ENCODE measurements at regions not wholly inside any gene's neighbourhood (a gene's known extent, or its start where the extent isn't known, plus 50 kb on each side); places are given as distances from the start of the nearest gene placed in this dataset.

DNA sequence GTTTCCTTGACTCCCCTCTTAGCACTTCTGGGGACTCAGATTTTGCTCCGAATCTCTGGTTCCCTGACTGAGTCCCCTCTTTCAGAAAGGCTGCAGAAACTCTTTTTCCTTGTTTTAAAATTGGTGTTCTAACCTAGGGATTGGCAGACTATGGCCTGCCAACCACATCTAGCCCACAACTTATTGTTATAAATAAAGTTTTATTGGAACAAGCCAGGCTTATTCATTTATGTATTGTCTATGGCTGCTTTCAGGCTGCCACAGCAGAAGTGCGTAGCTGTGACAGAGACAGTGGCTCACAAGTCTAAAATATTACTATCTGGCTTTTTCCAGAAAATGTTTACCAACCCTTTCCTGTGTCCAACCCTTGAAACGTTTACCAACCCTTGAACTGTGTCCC is 81.7 kb downstream of the IER5 start:
- H3K9me3 ChIP-seq (ENCODE audit: control insufficient read depth in 2 of 2, low read length in 2 of 2), result no peaks in the 10 kb centered on the region
- no peak overlapping the region for H3K4me3 ChIP-seq (ENCODE audit: low read length in 2 of 2)
- H3K27ac ChIP-seq (ENCODE audit: low read depth in 2 of 2, low read length in 2 of 2), result no peak overlapping the region
- H3K36me3 ChIP-seq (ENCODE audit: control insufficient read depth in 2 of 2, insufficient read depth in 2 of 2, low read length in 2 of 2), result no peaks in the 10 kb centered on the region
- H3K27me3 ChIP-seq (ENCODE audit: control insufficient read depth in 2 of 2, insufficient read depth in 2 of 2, low read length in 2 of 2), result no peaks in the 10 kb centered on the region
- no peak overlapping the region for H3K9ac ChIP-seq (ENCODE audit: low read depth in 1 of 2, low read length in 2 of 2)
- H3K4me1 ChIP-seq (ENCODE audit: control insufficient read depth in 2 of 2, insufficient read depth in 2 of 2, low read length in 2 of 2), result peaks cover 4% of the 10 kb centered on the region in 2 donors

DNA sequence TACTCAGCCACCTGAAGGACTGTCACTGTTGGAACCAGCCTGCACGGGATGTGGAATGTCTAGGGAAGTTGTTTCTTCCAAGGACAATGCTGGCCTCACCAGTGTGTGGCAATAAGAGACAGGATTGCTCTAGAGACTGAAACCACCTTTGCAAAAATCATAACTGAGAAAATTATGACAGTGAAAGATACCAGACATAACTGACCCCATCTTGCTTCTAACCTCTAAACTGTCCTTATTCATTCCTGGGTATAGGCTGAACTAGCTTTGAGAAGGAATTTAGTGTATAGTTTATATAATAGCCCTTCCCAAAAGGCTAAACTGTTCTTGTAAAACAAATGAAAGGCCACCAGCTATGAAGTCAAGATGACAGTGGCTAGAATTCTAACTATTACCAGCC is 83.6 kb downstream of the IER5 start:
- H3K36me3 ChIP-seq (ENCODE audit: control insufficient read depth in 2 of 2, insufficient read depth in 2 of 2, low read length in 2 of 2), result no peaks in the 10 kb centered on the region
- no peak overlapping the region for H3K4me3 ChIP-seq (ENCODE audit: low read length in 2 of 2)
- no peaks in the 10 kb centered on the region for H3K4me1 ChIP-seq (ENCODE audit: control insufficient read depth in 2 of 2, insufficient read depth in 2 of 2, low read length in 2 of 2)
- no peaks in the 10 kb centered on the region for H3K27me3 ChIP-seq (ENCODE audit: control insufficient read depth in 2 of 2, insufficient read depth in 2 of 2, low read length in 2 of 2)
- no peak overlapping the region for H3K27ac ChIP-seq (ENCODE audit: low read depth in 2 of 2, low read length in 2 of 2)
- H3K9me3 ChIP-seq (ENCODE audit: control insufficient read depth in 2 of 2, low read length in 2 of 2), result no peaks in the 10 kb centered on the region
- no peak overlapping the region for H3K9ac ChIP-seq (ENCODE audit: low read depth in 1 of 2, low read length in 2 of 2)

DNA sequence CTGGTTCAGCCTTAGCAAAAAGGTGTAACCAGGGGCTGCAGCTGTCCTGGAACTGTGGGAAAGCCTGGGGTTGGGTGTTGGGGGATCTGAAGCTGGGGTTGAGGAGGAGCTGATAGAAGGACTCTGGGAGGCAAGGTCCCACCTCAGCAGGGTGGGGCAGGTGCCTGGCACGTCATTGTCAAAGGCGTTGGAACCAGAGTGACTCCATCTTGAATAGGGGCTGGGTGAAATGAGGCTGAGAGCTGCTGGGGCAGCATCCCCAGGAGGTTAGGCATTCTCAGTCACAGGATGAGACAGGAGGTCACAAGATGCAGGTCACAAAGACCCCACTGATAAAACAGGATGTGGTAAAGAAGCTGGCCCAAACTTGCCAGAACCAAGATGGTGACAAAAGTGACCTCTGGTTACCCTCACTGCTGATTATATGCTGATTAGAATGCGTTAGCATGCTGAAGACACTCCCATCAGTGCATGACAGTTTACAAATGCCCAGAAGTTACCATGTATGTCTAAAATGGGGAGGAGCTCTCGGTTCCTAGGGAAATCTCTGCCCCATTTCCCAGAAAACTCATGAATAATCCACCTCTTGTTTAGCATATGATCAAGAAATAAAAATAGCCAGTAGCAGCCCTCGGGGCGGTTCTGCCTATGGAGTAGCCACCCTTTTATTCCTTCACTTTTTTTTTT is 85.4 kb downstream of the IER5 start:
- no peak overlapping the region for H3K27ac ChIP-seq (ENCODE audit: low read depth in 2 of 2, low read length in 2 of 2)
- no peaks in the 10 kb centered on the region for H3K9me3 ChIP-seq (ENCODE audit: control insufficient read depth in 2 of 2, low read length in 2 of 2)
- H3K36me3 ChIP-seq (ENCODE audit: control insufficient read depth in 2 of 2, insufficient read depth in 2 of 2, low read length in 2 of 2), result no peaks in the 10 kb centered on the region
- no peak overlapping the region for H3K9ac ChIP-seq (ENCODE audit: low read depth in 1 of 2, low read length in 2 of 2)
- no peak overlapping the region for H3K4me3 ChIP-seq (ENCODE audit: low read length in 2 of 2)
- H3K27me3 ChIP-seq (ENCODE audit: control insufficient read depth in 2 of 2, insufficient read depth in 2 of 2, low read length in 2 of 2), result no peaks in the 10 kb centered on the region
- no peaks in the 10 kb centered on the region for H3K4me1 ChIP-seq (ENCODE audit: control insufficient read depth in 2 of 2, insufficient read depth in 2 of 2, low read length in 2 of 2)

DNA sequence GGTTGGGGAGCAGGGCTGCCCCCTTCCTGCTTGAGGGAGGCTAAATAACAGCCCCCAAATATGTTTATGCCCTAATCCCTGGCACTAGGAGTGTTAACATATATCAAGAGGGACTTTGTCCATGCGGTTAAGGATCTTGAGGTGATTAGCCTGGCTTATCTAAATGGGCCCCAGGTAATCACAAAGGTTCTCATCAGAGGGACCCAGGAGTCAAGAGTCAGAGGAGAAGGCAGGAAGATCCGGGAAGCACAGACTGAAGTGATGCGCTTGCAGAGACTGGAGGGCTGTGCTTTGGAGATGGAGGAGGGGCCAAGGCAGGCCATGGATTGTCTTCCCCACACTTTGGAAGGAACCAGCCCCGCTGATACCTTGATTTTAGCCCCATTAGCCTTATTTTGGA is 86.4 kb downstream of the IER5 start:
- Histone ChIP-seq H3K9ac (ENCODE audit: low read depth in 1 of 2, low read length in 2 of 2) (no peak overlapping the region), H3K4me1 (ENCODE audit: control insufficient read depth in 2 of 2, insufficient read depth in 2 of 2, low read length in 2 of 2) (no peaks in the 10 kb centered on the region), H3K9me3 (ENCODE audit: control insufficient read depth in 2 of 2, low read length in 2 of 2) (no peaks in the 10 kb centered on the region), H3K27me3 (ENCODE audit: control insufficient read depth in 2 of 2, insufficient read depth in 2 of 2, low read length in 2 of 2) (no peaks in the 10 kb centered on the region), H3K36me3 (ENCODE audit: control insufficient read depth in 2 of 2, insufficient read depth in 2 of 2, low read length in 2 of 2) (no peaks in the 10 kb centered on the region), H3K4me3 (ENCODE audit: low read length in 2 of 2) (no peak overlapping the region), H3K27ac (ENCODE audit: low read depth in 2 of 2, low read length in 2 of 2) (no peak overlapping the region)

DNA sequence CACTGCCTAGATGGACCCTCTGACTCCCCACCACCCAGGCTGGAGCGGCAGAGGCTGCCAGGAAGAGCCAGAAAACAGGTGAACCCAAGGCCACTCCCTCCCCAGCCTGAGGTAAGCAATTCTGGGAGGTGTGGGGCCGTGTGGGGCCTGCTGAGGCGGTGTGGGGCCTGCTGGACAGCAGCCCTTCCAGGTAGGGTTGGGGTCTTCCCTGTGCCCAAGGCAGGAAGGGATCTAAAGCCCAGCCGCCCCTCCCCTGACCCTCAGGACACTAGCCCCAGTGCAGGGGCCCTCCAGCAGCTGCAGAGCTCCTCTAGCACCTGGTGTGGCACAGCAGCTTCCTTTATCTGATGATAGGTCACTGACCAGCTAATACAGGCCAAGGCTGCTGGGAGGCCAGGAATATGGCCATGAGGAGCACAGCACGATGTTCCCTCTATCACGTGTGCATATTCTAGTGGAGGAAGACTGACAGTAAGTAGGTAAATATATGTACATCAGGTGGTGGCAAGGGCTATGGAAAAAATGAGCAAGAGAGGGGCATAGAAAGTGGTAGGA is 86.9 kb downstream of the IER5 start:
- no peak overlapping the region for H3K9ac ChIP-seq (ENCODE audit: low read depth in 1 of 2, low read length in 2 of 2)
- no peaks in the 10 kb centered on the region for H3K27me3 ChIP-seq (ENCODE audit: control insufficient read depth in 2 of 2, insufficient read depth in 2 of 2, low read length in 2 of 2)
- H3K27ac ChIP-seq (ENCODE audit: low read depth in 2 of 2, low read length in 2 of 2), result no peak overlapping the region
- no peaks in the 10 kb centered on the region for H3K4me1 ChIP-seq (ENCODE audit: control insufficient read depth in 2 of 2, insufficient read depth in 2 of 2, low read length in 2 of 2)
- H3K4me3 ChIP-seq (ENCODE audit: low read length in 2 of 2), result no peak overlapping the region
- H3K9me3 ChIP-seq (ENCODE audit: control insufficient read depth in 2 of 2, low read length in 2 of 2), result no peaks in the 10 kb centered on the region
- H3K36me3 ChIP-seq (ENCODE audit: control insufficient read depth in 2 of 2, insufficient read depth in 2 of 2, low read length in 2 of 2), result no peaks in the 10 kb centered on the region

DNA sequence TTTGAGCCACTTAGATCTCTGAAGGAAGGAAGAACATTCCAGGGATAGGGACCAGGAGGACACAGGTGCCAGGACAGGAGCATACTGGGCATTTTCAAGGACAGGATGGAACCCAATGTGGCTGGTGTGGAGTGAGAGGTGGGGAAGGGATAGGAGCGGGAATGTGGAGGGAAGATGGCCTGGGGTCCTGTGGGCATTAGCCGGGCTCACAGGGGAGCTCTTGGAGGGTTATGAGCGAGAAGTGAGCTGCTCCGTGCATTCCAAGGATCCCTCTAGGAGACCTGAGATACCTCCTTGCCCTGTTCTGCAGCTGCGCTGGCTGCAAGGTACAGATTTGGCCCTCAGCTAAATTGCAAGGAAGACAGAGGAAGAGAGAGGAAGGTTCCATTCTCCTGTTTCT is 87.5 kb downstream of the IER5 start:
- no peak overlapping the region for H3K27ac ChIP-seq (ENCODE audit: low read depth in 2 of 2, low read length in 2 of 2)
- no peak overlapping the region for H3K4me3 ChIP-seq (ENCODE audit: low read length in 2 of 2)
- H3K9me3 ChIP-seq (ENCODE audit: control insufficient read depth in 2 of 2, low read length in 2 of 2), result no peaks in the 10 kb centered on the region
- H3K9ac ChIP-seq (ENCODE audit: low read depth in 1 of 2, low read length in 2 of 2), result no peak overlapping the region
- H3K36me3 ChIP-seq (ENCODE audit: control insufficient read depth in 2 of 2, insufficient read depth in 2 of 2, low read length in 2 of 2), result no peaks in the 10 kb centered on the region
- no peaks in the 10 kb centered on the region for H3K4me1 ChIP-seq (ENCODE audit: control insufficient read depth in 2 of 2, insufficient read depth in 2 of 2, low read length in 2 of 2)
- no peaks in the 10 kb centered on the region for H3K27me3 ChIP-seq (ENCODE audit: control insufficient read depth in 2 of 2, insufficient read depth in 2 of 2, low read length in 2 of 2)

DNA sequence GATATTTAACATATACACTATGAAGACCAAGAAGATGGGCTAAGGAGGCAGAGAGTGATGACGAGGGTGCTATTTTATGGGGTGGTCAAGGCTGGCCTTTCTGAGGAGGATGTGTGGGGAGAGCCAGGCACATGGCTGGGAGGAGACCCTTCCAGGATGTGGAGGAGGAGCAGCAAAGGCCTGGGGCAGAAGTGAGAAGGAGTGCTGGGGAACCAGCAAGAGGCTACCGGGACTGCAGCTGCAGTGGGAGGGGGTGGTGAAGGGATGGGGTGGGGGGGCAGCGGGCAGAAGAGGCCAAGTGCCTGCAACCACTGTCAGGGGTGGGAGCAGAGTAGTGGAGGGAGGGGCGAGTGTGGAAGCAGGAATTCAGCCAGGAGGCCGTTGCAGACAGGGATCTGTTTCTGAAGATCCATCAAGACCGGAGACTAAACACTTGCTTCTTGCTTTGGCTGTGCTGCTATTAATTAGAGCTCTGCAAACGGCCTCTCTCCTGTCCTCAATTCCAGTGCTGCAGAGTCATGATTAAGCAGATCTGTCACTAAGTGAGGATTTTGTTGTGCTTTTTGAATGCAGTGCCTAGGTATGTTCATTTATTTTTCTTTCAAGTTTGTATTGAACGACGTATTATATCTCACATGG is 89.9 kb downstream of the IER5 start:
- Histone ChIP-seq H3K4me3 (ENCODE audit: low read length in 2 of 2) (no peak overlapping the region), H3K27me3 (ENCODE audit: control insufficient read depth in 2 of 2, insufficient read depth in 2 of 2, low read length in 2 of 2) (peaks cover 0 to 2% of the 10 kb centered on the region in 2 donors), H3K27ac (ENCODE audit: low read depth in 2 of 2, low read length in 2 of 2) (no peak overlapping the region), H3K36me3 (ENCODE audit: control insufficient read depth in 2 of 2, insufficient read depth in 2 of 2, low read length in 2 of 2) (no peaks in the 10 kb centered on the region), H3K9ac (ENCODE audit: low read depth in 1 of 2, low read length in 2 of 2) (no peak overlapping the region), H3K4me1 (ENCODE audit: control insufficient read depth in 2 of 2, insufficient read depth in 2 of 2, low read length in 2 of 2) (no peaks in the 10 kb centered on the region), H3K9me3 (ENCODE audit: control insufficient read depth in 2 of 2, low read length in 2 of 2) (no peaks in the 10 kb centered on the region)

DNA sequence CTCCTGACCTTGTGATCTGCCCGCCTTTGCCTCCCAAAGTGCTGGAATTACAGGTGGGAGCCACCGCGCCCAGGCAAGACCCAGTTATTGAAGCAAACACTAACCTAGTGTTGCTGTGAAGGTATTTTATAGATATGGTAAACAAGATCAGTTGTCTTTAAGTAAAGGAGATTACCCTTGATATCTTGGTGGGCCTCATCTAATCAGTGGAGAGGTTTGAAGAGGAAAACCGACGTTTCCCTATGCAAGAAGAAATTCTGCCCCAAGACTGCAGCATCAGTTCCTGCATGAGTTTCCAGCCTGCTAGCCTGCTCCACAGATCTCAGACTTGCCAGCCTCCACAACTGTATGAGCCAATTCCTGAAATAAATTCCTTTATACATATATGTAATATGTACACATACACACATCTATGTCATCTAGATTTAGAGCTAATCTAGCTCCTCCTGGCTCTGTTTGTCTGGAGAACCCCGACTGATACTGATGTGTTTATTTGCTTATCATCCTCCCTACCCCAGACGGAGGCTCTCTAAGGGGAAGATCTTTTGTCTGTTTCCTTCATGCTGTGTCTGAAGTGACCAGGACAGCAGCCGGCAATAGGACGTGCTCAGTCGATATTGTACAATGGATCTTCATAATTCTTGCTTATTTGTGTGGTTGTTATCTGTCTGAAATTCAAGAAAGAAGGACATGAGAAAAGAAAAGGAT is 90.9 kb downstream of the IER5 start:
- peaks cover 0 to 2% of the 10 kb centered on the region in 2 donors for H3K27me3 ChIP-seq (ENCODE audit: control insufficient read depth in 2 of 2, insufficient read depth in 2 of 2, low read length in 2 of 2)
- H3K4me1 ChIP-seq (ENCODE audit: control insufficient read depth in 2 of 2, insufficient read depth in 2 of 2, low read length in 2 of 2), result no peaks in the 10 kb centered on the region
- H3K27ac ChIP-seq (ENCODE audit: low read depth in 2 of 2, low read length in 2 of 2), result no peak overlapping the region
- no peak overlapping the region for H3K4me3 ChIP-seq (ENCODE audit: low read length in 2 of 2)
- H3K9ac ChIP-seq (ENCODE audit: low read depth in 1 of 2, low read length in 2 of 2), result no peak overlapping the region
- H3K9me3 ChIP-seq (ENCODE audit: control insufficient read depth in 2 of 2, low read length in 2 of 2), result no peaks in the 10 kb centered on the region
- H3K36me3 ChIP-seq (ENCODE audit: control insufficient read depth in 2 of 2, insufficient read depth in 2 of 2, low read length in 2 of 2), result no peaks in the 10 kb centered on the region

DNA sequence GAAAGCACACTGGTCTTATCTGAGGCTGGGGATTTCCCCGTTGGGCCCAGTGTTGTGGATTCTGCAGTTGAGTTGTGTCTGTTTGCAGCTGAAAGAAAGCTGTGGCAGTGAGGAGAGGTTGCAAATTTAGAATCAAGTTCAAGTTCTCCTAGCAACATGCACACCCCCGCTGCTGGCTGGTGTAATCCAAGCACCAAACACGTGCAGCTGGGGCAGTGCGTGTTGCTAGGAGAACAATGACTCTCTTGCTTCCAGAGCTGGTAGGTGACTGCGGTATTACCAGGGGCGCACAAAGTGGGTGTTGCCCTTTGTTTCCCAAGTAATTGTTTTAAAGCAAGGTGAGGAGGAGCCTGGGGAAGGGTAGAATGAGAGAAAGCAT is 91.5 kb downstream of the IER5 start:
- H3K4me3 ChIP-seq (ENCODE audit: low read length in 2 of 2), result no peak overlapping the region
- H3K4me1 ChIP-seq (ENCODE audit: control insufficient read depth in 2 of 2, insufficient read depth in 2 of 2, low read length in 2 of 2), result no peaks in the 10 kb centered on the region
- H3K36me3 ChIP-seq (ENCODE audit: control insufficient read depth in 2 of 2, insufficient read depth in 2 of 2, low read length in 2 of 2), result no peaks in the 10 kb centered on the region
- no peaks in the 10 kb centered on the region for H3K9me3 ChIP-seq (ENCODE audit: control insufficient read depth in 2 of 2, low read length in 2 of 2)
- H3K27ac ChIP-seq (ENCODE audit: low read depth in 2 of 2, low read length in 2 of 2), result no peak overlapping the region
- no peak overlapping the region for H3K9ac ChIP-seq (ENCODE audit: low read depth in 1 of 2, low read length in 2 of 2)
- peaks cover 0 to 2% of the 10 kb centered on the region in 2 donors for H3K27me3 ChIP-seq (ENCODE audit: control insufficient read depth in 2 of 2, insufficient read depth in 2 of 2, low read length in 2 of 2)

DNA sequence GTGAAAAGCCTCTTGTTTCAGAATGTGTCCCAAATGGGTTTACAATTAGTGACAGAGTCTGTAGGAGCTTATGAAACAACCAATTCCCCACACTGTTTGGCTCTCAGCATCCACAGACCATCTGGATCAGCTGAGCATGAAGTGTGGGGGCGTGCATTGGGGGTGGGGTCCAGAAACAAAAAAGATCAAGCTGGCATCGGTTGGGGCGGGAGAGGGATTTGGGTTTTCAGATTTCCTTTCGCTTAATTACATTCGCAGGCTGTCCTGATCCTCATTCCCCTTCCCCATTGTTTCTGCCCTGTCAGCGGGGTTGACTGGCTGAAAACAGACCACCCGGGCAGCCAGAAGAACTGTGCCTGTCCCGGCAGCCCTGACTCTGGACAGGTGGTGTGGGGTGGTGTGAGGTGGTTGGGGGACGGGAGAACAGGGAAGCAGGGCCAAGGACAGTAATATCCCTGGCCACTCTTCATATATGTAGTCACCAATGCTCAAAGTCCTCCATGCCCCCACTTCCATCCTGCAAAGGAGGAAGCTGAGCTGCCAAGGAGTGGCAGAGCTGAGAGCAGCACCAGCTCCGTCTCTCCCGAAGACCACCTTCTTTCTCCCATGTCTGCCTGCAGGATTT is 92.0 kb downstream of the IER5 start:
- Histone ChIP-seq H3K4me1 (ENCODE audit: control insufficient read depth in 2 of 2, insufficient read depth in 2 of 2, low read length in 2 of 2) (no peaks in the 10 kb centered on the region), H3K9me3 (ENCODE audit: control insufficient read depth in 2 of 2, low read length in 2 of 2) (no peaks in the 10 kb centered on the region), H3K36me3 (ENCODE audit: control insufficient read depth in 2 of 2, insufficient read depth in 2 of 2, low read length in 2 of 2) (no peaks in the 10 kb centered on the region), H3K27ac (ENCODE audit: low read depth in 2 of 2, low read length in 2 of 2) (no peak overlapping the region), H3K4me3 (ENCODE audit: low read length in 2 of 2) (no peak overlapping the region), H3K27me3 (ENCODE audit: control insufficient read depth in 2 of 2, insufficient read depth in 2 of 2, low read length in 2 of 2) (peaks cover 0 to 2% of the 10 kb centered on the region in 2 donors), H3K9ac (ENCODE audit: low read depth in 1 of 2, low read length in 2 of 2) (no peak overlapping the region)
